Testis (tissue), 2 donors: ENCODE measurements at regions not wholly inside any gene's neighbourhood (a gene's known extent, or its start where the extent isn't known, plus 50 kb on each side); places are given as distances from the start of the nearest gene placed in this dataset.

Experiments used
- CTCF ChIP-seq, 3 experiments: fragments of 450-650 bp in 2 of 3; fragments of 200-600 bp in 1 of 3; sonication (generic) in 1 of 3; IDR thresholded peaks; one replicate each; pipeline ENCODE4 v1.5.1; 2016 to 2019; ENCODE audit warnings: antibody characterized with exemption in 3 of 3, mild to moderate bottlenecking in 2 of 3, moderate library complexity in 1 of 3
- POLR2A ChIP-seq: fragments of 450-650 bp; IDR thresholded peaks from one replicate; pipeline ENCODE4 v1.6.1; 2017; ENCODE audit warnings: antibody characterized with exemption, mild to moderate bottlenecking, moderate library complexity

DNA sequence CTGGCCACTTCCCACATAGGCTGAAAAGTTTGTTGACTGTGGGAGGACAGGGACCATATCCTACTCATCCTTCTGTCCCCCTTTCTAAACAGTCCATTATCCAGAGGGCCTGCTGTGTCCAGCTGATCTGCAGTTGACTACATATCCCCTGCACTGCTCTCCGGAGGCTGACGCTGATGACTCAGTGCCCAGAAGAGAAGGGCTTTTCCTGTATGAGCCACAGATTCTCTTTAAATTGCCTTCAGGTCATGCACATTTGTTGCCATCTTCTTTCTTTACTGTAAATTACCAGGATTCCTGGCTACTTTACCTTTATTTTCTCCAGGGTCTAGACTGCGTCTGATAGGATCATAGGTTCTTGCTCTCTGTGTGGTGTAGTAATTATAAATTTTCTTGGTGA is 125.2 kb downstream of the LACC1 start:
- TF ChIP-seq POLR2A: no peak
- TF ChIP-seq CTCF (IDR thresholded peaks at IDR 0.05): no peak
